ENCODE measurements at regions not wholly inside any gene's neighbourhood (a gene's known extent, or its start where the extent isn't known, plus 50 kb on each side); places are given as distances from the start of the nearest gene placed in this dataset.
A peak's percentile ranks its signal among the peaks of the same experiment; 100 is the strongest.

DNA sequence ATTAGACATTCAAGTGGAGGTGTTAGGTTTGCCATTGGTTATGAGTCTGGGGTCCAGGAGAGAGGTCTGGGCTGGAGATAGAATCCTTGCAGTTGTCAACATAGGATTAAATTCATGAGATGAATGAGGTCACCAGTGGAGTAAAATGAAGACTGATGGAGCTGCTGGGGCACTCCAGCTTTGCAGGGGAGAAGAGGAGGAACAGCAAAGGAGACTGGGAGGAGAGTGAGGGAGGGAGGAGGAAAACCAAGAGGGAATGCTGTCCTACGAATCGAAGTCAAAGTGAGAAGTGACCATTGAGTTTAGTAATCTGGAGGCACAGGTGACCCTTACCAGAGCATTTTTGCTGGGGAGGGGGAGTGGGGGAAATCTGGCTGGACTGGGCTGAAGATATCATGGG, 178.2 kb upstream of the NR3C1 start:
- DNase-seq: no peak

DNA sequence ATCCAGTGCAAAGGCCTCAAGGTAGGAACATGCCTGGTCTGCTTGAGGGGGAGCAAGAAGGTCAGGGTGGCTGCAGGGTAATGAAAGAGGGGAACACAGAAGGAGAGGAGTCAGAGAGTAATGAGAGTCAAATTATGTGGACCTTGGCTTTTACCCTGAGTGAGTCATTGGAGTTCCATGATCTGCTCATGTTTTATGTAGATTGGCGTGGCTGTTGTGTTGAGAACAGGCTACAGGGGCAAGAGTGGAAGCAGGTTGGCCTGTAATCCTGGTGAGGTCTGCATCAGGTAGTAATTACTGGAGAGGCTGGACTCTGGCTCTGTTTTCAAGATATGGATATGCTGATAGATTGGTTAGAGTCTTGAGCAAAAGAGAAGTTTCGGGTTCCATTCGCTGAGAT, 177.7 kb upstream of the NR3C1 start:
- no peak for DNase-seq

DNA sequence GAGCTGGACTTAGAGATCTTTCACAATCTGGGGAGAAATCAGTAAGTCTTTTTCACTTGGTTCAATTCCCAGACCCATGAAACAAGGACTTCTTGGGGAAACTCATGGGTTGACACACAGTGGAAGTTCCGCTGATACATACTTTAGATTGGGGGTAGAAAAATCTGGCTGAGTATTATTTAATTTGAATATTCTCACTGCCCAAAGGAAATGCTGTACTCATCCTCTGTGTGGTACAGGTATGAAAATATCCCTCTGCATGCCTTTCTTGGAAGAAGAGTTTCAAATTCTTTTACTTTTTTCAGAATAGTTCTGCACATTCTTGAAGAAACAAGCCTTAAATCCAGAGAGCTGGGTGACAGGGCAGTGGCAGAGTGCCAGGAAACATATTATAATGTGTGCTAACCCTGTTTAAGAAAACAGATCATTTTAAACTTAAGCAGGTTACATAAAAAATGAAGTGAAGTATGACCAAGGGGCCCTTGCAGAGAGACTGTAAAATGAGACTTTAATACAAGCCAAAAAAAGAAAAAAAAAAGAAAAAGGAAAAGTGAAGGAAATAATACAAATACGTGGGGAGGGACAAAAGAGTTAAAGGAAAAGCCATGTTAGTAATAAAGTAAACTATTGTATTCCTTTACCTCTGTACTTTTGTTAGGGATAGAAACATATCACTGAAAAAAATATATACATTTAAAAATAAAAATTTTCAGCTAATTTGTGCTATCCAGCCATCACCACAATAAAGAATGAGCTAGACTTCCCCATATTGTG, 173.4 kb upstream of the NR3C1 start:
- no peak for DNase-seq

DNA sequence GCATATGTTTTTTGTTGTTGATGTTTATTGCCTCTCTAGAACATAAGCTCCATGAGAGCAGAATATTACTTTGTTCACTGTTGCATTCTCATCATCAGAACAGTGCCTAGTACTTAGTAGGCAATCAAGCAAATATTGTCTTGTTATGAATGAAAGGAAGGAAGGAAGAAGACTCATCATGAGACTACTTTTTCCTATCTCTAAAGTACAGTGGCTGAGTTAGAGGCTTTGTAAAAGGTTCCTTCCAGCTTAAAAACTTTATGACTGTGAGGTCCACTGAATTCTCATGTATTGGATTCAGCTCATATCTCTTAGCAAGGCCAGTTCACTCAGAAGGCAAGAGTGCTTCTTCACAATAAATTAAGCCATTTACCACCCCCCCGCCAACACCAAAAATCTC, 171.8 kb upstream of the NR3C1 start:
- DNase-seq: no peak

DNA sequence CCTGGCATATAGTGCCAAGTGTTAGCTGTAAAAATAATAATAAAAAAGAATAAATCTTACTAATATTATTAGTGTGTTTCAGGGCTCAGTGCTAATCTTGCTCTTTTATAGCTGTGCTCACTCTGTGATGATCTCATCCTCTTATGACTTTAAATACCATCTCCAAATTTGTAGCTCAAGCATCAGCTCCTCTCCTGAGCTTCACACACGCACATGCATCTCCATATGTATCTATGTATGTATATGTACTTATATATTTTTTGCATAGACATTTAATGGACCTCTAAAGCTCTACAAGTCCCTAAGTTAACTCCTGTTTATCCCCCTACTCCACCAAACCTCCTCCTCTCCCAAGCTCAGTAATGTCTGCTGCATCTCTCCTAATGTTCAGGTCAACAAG, 170.8 kb upstream of the NR3C1 start:
- no peak for DNase-seq

DNA sequence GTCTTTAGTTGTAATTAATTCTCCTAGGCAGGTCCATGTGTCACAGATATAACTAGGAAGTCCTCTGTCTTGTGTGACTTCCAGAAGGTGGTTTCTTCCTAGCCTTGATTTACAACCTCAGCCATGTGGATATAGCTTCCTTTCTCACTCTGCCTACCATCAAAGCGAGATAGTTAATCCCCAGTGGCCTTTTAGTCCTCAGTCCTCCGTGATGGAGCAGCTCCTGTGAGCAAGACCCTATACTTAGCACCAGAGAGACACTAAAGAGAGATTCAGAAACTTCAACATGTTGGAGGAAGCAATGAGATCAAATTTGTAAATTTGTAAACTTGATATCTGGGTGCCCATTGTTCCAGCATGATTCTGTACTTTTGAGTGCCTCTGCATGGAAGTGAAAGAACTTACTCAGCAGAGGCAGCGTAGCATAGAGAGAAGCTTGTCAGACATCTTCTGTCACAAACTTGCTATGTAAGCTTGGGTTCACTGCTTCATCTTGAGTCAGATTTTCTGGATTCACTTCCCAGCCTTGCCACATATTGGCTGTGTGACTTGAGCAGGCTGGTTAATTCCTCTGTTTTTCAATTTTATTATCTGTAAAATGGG, 170.2 kb upstream of the NR3C1 start:
- no peak for DNase-seq

DNA sequence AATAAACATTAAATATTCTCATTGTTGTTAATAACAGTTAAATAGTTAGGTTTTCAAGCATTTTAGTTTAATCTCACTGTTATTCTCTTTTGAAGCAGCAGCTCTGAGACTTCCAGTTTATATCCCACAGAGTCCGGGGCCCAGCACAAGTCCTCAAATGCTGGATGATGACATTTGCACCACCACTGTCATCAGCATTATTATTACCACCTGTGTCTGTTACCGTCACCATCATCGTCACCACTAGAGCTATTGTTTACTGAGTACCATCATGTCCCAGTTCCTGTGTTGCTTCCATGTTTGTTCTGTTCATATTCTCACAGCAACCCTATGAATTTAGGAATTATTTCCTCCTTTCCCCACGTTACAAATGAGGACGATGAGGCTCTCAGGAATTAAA, 169.2 kb upstream of the NR3C1 start:
- DNase-seq: no peak

DNA sequence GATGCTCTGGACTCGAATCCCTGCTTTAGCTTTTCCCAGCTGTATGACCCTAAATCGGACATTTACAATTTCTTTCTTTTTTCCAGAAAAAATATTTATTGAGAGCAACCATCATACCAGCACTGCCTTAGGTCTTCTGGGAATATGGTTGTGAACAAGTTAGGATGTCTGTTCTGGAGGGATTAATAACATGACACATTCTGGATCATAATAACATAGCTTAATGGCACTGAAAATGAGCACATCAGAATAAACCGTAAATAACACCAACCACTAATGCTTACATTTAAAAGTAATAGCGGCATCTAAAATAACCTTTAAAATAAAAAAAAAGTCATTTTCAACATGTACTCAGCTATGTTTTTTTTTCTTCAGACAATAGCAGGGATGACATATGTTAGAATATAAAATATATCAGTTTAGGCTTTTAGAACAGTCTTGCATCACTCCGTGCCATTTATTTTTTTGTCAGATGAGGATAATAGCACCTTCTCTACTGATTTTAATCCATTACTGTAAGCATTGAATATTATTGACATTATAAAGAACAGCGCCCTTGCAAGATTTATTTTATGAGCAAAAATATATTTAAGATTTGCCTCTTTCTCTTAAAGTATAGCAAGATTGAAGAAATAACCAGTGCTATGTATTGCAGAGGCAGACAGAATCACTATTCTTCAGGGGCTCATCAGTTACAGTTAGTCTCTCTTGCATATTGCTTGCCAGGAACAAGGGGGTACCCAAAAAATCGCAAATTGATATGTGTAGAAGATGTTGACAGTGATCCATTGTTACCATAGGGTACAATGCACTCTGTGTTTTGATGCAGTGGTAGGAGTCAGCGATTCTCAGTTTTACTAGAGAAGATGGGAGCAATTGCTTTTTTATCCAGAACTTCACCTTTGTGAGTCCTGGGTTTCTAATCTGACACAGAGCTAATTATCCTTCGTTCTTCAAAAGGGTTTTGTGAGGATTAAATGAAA, 168.4 kb upstream of the NR3C1 start:
- DNase-seq: no peak

DNA sequence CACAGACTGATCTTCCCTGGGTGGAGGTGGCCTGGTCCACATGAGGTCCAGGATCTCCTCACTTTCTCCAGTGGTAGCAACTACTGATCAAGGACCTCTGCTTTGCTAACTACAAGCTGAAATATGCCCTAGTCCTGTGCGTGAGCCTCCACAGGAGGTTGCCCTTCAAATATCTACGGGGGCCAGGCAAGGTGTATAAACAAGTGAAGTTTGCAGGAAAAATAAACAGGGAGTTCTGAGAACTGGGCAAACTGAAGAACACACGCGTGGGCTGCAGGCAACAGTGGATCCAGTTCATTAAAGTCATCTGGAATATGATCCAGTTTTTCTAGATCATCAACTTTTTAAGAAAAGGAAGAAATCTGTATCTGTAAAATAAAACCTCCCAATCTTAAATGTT, 167.5 kb upstream of the NR3C1 start:
- no peak for DNase-seq

DNA sequence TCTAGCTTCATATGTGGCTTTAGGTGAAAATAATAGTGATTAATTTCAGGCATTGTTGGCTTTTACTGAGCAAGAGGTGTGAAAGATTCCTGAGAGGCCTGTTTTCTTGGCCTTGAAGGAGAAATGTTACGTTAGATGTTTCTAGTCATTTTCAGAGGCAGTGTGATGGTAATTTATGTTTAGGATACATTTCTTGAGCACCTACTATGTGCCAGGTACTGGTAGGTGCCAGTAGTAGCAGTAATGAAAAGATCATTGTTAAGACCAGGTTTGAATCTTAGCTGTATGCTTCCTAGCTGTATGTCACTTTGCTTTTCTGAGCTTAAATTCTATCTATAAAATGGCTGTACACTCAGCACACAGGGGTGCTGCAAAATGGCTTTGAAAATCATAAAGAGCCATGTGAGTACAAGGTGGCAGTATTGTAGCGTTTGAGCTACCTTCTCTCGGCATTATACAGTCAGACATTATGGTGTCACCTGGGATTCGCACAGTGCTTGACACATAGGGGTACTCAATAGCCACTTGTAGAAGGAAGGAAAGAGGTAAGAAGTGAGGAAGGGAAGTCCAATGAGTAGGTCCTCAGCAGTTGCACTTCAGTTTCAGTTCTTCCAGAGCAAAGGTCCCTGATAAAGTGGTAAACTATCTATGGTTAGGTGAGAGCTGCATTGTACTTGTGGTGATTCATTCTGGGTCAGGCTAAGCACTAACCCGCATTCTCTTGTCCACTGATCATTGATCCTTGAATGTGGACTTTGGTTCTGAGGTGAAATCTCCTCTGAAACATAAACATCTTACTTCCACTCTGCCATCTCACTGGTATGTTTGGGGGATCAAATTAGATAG, 166.5 kb upstream of the NR3C1 start:
- DNase-seq: no peak

DNA sequence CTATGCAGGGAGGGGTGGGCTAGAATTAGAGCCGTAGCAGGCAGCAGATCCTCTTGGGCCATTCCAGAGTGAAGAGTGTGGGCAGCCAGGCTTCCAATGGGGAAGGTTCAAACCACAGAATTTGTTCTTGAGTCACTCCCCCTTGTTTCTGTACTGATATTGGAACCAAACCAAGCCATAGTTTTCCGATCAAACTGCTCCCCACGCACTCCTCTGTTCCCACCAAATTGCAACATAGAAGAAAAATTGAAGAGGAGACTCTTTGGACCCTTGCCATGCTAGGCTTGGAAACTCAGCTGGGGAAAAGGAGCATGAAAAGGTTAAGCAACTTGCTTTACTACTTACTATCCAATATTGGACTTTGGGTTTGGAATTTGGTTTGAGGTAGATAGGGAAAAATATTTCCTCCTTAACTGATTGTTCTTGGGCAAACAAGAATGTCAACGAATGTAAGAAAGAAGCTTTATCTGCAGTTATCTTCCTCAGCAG, 165.8 kb upstream of the NR3C1 start:
- no peak for DNase-seq

DNA sequence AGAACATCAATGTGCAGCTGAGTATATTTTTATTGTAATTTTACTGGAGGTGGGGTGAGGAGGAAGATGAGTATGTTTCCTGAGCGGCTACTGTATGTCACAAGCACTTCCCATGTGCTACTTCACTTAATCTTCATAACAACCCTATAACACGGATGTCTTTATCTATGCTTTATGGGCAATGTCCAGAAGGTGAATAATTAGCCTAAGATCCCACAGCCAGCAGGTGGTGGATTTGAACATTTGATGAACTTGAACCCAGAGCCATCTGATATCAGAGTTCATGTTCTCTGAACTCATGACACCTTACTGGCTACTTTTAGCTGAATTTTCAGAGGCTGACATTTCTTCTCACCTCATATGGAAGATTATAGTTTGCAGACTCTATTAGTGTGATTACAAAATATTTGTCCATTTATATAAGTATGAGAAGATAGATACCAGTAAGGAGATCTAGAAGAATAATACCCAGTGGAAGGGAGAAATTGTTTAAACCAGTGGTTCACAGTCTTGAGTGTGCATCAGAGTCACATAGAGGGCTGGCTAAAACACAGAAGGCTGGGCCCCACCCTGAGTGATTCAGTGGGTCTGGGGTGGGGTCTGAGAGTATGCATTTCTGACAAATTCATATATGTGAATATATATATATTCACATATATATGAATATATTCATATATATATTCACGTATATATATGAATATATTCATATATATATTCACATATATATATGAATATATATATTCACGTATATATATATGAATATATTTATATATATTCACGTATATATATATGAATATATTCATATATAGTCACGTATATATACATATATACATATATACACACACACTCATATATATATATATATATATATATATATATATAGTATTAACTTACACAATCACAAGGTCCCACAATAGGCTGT, 164.4 kb upstream of the NR3C1 start:
- no peak for DNase-seq

DNA sequence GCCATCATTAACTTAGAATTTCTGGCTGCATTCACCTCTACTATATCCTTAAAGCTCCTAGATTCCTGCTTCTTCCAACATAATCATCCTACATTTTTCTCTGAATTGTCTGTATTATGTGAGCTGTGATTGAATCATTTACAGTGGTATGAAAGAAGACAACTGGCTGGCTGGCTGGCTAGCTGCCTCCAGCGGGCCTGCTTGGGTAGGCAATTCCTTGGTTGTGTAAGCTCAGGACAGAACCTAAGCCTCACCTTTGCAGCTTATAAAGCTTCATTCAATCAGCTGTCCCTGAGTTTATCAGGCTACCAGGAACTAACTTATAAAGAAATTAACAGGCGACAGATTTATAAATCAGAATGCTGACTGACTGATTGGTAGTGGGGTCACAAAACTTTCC, 162.7 kb upstream of the NR3C1 start:
- DNase-seq: no peak

DNA sequence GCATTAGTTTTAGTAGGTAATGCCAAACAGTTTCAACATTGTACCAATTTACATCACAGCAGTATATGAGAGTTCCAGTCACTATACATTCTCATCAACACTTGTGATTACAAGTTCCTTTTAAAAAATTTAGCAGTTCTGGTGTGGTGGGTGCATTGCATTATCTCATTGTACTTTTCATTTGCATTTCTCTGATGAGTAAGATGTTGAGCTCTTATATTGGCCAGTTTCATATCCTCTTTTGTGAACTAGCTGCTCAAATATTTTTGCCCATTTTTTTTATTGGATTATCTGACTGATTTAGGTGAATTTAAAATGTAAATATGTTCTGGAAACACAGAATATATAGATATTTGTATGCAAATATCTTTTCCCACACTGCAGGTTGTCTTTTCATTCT, 160.9 kb upstream of the NR3C1 start:
- DNase-seq: no peak

DNA sequence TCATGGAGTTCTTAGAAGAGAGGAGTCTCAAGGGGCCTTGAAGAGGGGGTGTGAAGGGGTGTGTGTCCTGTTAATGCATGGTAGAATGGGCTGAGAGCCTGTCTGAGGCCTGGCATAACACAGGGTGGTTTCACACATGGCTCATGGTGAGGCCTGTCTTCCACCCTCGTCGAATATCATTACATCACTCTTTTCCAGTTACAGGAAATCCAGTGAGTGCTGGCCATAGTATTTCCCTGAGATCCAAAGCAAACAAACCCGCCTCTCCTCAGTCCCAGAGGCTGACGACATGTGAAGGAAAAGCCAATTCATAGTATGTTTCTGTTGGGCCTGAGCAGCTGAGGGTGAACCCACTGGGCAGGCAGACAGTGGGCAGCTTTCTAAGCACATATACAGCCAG, 159.4 kb upstream of the NR3C1 start:
- DNase-seq: no peak

DNA sequence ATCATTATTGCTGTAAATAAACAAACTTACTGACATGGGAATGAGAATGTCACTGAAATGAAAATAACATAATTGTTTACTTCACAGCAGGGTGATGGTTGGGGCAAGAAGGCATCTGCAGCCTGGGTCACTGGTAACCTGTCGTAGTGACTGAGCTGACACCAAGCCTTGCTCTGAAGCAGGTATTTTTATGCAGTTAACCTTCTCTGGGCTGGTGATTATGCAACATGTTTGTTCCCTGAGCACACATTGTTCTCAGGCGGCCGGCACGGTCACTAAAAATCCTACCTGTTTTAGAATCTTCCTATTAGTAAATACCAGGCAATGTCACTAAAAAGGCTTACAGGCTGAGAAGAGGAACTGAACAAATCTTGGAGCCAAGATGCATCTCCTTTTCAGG, 157.7 kb upstream of the NR3C1 start:
- no peak for DNase-seq

DNA sequence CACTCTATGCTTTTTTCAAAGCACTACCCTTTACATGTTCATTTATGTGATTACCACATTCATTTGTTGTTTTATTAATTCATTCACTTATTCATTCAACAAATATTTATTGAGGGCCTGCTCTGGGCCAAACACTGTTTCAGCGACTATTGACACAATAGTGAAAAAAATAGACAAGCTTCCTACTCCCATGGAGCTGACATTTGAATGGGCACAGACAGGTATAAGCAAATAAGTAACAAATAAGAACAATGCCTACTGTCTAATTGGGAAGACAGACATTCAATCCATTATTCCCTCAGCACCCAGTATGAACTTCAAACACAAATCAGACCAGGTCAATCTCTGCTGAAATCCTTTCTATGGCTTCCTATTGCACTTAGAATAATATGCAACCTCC, 156.9 kb upstream of the NR3C1 start:
- DNase-seq: no peak

DNA sequence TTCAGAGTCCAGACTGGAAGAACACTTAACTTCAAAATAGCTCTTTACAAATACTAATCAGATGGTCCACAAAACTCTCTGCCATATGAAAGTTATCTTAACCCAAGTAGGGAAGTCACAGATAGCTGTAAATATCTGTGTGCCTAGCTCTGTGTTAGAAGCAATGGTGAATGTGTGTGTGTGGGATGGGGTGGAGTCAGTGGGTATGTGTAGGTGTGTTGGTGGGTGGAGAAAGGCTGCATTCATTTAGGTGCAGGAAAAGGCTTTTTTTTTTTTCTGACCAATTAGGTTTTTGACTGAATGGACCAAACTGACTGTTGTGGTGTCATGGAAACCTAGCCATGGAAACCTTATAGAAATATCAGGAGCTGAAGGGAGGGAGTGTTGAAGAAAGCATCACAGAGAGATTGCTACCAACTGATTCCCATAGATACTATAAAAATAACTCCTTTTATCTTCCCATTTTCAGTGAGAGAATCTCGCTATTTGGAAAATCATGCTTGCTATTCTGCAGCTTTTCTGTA, 156.2 kb upstream of the NR3C1 start:
- DNase-seq: no peak

DNA sequence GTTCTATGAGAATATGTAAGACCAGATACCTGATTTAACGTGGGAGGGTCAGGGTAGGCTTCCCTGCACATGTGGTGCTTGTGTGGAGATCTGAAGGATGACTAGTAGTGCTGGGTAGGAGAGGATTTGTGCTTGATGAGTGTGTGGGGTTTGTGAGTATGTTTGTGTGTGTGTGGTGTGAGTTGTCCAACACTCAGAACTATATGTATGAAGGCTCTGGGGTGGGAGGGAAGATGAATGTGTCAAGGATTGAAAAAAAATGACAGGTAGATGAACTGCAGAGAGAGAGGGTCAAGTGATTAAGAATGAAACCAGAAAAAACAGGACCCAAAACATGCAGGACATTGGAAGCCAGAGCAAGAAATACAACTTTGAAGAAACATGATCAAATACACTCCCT, 154.6 kb upstream of the NR3C1 start:
- DNase-seq: no peak

DNA sequence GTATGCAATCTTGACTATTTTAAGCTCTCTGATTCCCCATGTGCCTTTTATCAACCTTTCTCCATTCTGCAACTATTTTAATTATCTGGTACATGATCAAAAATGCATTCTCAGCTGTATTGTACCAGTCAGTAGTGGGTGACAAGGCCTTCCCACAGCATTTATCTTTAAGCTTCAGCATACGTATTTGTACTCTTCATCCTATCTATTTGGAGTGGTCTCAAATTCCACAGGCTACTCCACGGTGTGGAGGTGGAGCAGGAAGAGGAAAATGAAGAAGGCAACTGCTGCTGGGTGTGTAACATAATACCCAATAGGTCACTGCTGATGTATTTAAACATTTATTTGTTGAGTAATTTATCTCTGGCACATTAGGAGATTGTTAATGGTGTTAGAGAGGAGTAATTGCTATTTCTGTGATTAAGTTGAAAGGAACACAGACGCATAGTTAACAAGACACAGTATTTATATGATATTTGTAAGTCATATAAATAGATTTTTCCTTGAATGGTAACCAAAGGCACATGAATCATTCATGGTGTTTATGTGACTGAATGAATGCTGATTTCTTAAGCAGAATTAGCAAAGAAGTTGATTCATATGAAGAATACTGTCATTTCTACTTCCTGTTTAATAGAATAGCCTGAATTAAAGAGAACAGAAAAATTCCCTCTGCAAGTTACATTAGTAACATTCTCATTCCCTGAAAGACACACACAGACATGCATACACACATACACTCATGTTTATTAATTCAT, 153.8 kb upstream of the NR3C1 start:
- DNase-seq: peak; percentile 10
